Coronary artery (tissue), 2 donors: ENCODE measurements at regions not wholly inside any gene's neighbourhood (a gene's known extent, or its start where the extent isn't known, plus 50 kb on each side); places are given as distances from the start of the nearest gene placed in this dataset.

Source experiments
- DNase-seq: peaks from one replicate; pipeline ENCODE4 v3.0.0-alpha.2; 2017; ENCODE audit warnings: low spot score
- H3K27ac ChIP-seq, 2 donors: fragments of 200-600 bp; sonication (generic); one replicate each; pipeline ENCODE4 v1.5.1; 2016 to 2019
- H3K4me3 ChIP-seq: fragments of 200-600 bp; sonication (generic); 2 replicates; pipeline ENCODE4 v1.5.1; 2016; ENCODE audit warnings: mild to moderate bottlenecking, moderate library complexity
- TF ChIP-seq, protein P1 (sequence below): fragments of 200-600 bp; sonication (generic); IDR thresholded peaks from one replicate; pipeline ENCODE4 v1.5.1; 2019; ENCODE audit warnings: antibody characterized with exemption

DNA sequence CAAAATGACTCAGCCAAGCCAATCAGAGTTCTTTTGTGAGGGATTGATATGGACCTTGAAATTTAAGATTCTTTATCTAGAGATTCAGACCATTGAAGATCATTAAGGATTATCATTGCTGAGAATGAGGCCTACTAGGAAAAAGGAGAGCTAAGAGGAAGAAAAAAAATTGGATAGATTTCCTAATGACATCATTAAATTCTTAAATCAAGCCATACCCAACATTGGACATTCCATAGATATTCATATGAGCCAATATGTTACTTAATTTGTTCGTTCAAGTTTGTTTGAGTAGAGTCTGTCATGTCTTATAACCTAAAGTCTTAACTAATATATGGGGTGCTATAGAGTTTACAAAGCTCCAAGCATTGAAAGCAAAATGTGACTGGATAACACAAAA is 727.9 kb upstream of the SEMA6A start:
- H3K4me3 ChIP-seq: no peak overlapping the region
- DNase-seq: no peak
- TF ChIP-seq, protein P1, sequence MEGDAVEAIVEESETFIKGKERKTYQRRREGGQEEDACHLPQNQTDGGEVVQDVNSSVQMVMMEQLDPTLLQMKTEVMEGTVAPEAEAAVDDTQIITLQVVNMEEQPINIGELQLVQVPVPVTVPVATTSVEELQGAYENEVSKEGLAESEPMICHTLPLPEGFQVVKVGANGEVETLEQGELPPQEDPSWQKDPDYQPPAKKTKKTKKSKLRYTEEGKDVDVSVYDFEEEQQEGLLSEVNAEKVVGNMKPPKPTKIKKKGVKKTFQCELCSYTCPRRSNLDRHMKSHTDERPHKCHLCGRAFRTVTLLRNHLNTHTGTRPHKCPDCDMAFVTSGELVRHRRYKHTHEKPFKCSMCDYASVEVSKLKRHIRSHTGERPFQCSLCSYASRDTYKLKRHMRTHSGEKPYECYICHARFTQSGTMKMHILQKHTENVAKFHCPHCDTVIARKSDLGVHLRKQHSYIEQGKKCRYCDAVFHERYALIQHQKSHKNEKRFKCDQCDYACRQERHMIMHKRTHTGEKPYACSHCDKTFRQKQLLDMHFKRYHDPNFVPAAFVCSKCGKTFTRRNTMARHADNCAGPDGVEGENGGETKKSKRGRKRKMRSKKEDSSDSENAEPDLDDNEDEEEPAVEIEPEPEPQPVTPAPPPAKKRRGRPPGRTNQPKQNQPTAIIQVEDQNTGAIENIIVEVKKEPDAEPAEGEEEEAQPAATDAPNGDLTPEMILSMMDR: no peak
- H3K27ac ChIP-seq: no peak overlapping the region

DNA sequence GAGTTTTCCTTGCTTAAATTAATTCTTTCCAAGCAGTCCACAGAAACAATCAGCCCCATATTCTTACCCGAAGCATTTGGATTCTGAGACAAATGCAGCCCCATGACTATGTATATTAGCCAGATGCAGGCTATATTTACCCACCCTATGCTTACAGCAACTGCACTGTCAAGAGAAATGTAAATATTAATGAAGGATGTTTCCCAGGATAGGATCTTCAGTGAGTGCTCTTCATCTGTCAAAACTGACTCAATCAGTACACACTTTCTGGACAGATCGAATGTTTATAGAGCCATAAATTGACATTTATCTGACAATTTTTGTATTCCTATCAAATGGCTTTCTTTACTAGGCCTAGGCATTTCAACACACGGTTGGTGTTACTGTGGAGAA is 725.3 kb upstream of the SEMA6A start:
- TF ChIP-seq, protein P1: no peak
- H3K4me3 ChIP-seq: no peak overlapping the region
- DNase-seq: no peak
- no peak overlapping the region for H3K27ac ChIP-seq

DNA sequence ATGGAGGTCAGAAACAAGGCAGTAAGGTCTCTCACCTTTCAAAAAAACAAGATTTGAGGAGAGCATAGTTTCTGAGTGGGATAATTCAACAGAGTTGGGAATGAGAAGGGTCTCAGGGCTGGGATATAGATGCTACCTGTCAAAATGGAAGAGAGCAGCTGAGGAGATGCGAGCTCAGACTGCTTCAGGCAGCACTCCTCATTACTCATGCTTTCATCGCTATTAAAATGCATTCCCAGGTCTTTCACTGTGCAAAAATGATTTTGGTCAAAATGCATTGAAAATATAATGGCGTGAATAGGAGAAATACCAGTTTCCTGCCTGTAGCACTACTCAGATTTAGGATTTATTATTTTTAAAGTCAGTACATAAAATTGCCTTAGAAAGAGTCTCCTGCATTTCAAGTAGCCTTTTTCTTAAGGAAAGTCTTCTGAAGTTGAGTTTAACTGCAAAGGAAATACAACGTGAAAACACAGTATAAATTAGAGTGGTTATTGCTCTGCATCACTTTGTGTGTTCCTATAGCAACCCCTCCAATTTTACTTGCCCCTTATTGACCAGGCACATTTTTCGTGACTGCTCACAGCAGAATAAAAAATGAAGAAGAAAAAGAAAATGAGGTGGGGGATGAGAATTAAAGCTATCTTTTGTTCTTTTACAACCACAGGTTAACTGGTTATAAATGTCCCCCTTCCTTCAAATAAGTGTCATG is 724.8 kb upstream of the SEMA6A start:
- Histone ChIP-seq H3K4me3 (no peak overlapping the region), H3K27ac (no peak overlapping the region)
- no peak for DNase-seq
- TF ChIP-seq, protein P1: no peak

DNA sequence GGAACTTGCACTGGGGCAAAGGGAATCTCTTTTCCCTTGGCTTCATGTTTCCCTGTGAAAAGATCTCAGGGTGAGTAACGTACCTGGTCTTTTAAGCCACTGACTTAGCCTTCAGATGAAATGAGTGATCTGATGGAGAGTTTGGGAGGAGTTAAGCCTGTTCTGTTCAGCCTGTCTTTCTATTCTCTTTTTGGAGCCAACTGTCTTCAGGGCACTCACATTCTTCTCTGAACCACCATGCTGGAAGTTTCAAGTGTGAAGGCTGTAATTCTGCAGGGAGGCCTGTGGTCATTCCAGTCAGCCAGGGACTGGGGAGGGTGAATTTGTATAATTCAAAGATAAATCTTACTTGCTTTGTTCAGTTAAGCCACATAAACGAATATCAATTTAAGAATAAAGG is 722.2 kb upstream of the SEMA6A start:
- DNase-seq: no peak
- no peak overlapping the region for H3K27ac ChIP-seq
- TF ChIP-seq, protein P1: no peak
- H3K4me3 ChIP-seq: no peak overlapping the region

DNA sequence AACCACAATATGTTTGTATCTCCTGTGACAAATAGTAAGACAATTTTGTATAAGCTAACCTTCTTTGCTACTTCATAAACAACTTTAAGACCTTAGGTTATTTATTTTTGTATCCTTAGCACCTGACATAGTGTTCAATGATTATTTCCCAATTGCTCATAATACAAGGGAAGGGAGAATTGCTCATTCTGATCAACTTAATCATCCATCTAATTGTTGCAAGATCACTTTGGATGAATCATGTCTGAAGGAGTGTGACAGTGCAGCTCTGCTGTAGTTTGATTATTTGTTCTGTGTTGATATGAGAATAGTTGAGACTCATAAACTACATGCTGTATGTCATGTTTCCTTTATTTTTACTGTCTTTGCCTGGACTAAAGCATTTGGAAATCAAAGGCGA is 721.3 kb upstream of the SEMA6A start:
- Histone ChIP-seq H3K4me3 (no peak overlapping the region), H3K27ac (no peak overlapping the region)
- no peak for DNase-seq
- TF ChIP-seq, protein P1: no peak

DNA sequence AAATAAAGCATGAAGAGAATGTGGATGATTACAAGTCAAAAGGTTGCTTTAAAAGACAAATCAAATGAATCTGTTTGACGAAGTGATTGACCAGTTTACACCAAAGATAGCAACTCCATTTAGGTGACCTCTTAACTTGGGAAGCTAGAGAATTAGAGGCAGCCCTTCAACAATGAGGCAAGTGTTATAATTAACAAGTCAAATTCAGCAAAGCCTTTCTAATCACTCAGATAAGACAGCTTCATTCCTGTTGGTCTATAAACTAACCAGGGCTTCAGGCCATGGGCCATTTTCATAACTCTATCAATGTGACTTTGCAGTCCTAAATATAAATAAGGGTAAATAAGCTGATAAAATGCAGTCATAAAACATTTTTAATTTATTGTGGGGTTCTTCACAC is 712.2 kb upstream of the SEMA6A start:
- Histone ChIP-seq H3K4me3 (no peak overlapping the region), H3K27ac (no peak overlapping the region)
- DNase-seq: no peak
- TF ChIP-seq, protein P1: no peak

DNA sequence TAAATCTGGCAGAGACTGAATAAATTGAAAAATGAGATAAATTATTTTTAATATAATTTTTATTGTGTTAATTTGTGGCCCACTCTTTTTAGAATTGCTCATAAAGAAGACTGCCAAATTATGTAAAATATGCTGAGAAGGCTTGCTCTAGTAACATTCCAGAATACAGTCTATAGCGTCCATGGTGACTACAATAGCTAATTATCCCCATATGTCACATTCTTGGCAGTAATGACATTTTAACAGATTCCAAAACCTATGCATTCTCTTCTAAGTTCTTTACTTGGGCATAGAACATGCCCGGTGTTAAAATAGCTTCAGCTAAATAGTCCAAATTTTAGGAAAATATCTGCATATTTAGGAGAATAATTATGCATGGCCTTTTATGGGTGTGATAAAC is 697.0 kb upstream of the SEMA6A start:
- no peak overlapping the region for H3K27ac ChIP-seq
- DNase-seq: no peak
- H3K4me3 ChIP-seq: no peak overlapping the region
- TF ChIP-seq, protein P1: no peak
